Hepatocyte (in vitro differentiated cells): ENCODE measurements at regions not wholly inside any gene's neighbourhood (a gene's known extent, or its start where the extent isn't known, plus 50 kb on each side); places are given as distances from the start of the nearest gene placed in this dataset.

Source experiments
- DNase-seq: peaks from one replicate; pipeline ENCODE4 v3.0.0-alpha.2; 2016; ENCODE audit warnings: low spot score
- H2AFZ ChIP-seq: fragments of 200-600 bp; sonication (generic); 2 replicates; pipeline ENCODE4 v1.6.0; 2016; ENCODE audit warnings: antibody characterized with exemption, mild to moderate bottlenecking
- H3K27ac ChIP-seq: fragments of 200-600 bp; sonication (generic); 2 replicates; pipeline ENCODE4 v1.5.1; 2016; ENCODE audit warnings: mild to moderate bottlenecking
- H3K27me3 ChIP-seq: fragments of 200-600 bp; sonication (generic); 2 replicates; pipeline ENCODE4 v1.6.1; 2016
- H3K36me3 ChIP-seq: fragments of 200-600 bp; sonication (generic); replicated peaks from 2 replicates; pipeline ENCODE4 v1.5.1; 2016; ENCODE audit warnings: low read depth; ENCODE audit not compliant: insufficient read depth
- H3K4me1 ChIP-seq: fragments of 200-600 bp; sonication (generic); 2 replicates; pipeline ENCODE4 v1.5.1; 2016; ENCODE audit warnings: mild to moderate bottlenecking, moderate library complexity; ENCODE audit not compliant: insufficient read depth
- H3K4me2 ChIP-seq: fragments of 200-600 bp; sonication (generic); 2 replicates; pipeline ENCODE4 v1.6.0; 2016
- H3K4me3 ChIP-seq: fragments of 200-600 bp; sonication (generic); 2 replicates; pipeline ENCODE4 v1.5.1; 2016; ENCODE audit warnings: mild to moderate bottlenecking
- H3K79me2 ChIP-seq: fragments of 200-600 bp; sonication (generic); 2 replicates; pipeline ENCODE4 v1.6.0; 2017; ENCODE audit warnings: mild to moderate bottlenecking
- H3K9me2 ChIP-seq: fragments of 200-600 bp; sonication (generic); replicated peaks from 2 replicates; pipeline ENCODE4 v1.6.0; 2017; ENCODE audit warnings: mild to moderate bottlenecking; ENCODE audit not compliant: insufficient read depth
- H3K9me3 ChIP-seq: fragments of 200-600 bp; sonication (generic); 2 replicates; pipeline ENCODE4 v1.5.1; 2016; ENCODE audit warnings: low read depth, mild to moderate bottlenecking
- H4K20me1 ChIP-seq: fragments of 200-600 bp; sonication (generic); 2 replicates; pipeline ENCODE4 v1.6.0; 2016; ENCODE audit warnings: mild to moderate bottlenecking; ENCODE audit not compliant: insufficient read depth, poor library complexity, severe bottlenecking
- EZH2 ChIP-seq: fragments of 200-600 bp; sonication (generic); IDR thresholded peaks from 2 replicates; pipeline ENCODE4 v1.6.1; 2016; ENCODE audit warnings: antibody characterized with exemption, mild to moderate bottlenecking, borderline replicate concordance
- EZH2phosphoT487 ChIP-seq: fragments of 200-600 bp; sonication (generic); IDR thresholded peaks from one replicate; pipeline ENCODE4 v1.6.1; 2018; ENCODE audit warnings: antibody characterized with exemption, mild to moderate bottlenecking, low read depth, moderate library complexity; ENCODE audit not compliant: unreplicated experiment, severe bottlenecking
- WGBS: methylation state at CpG from one replicate; pipeline ENCODE4 v1.1.6; 2016; ENCODE audit warnings: low lambda C conversion rate; ENCODE audit errors: missing lambda C conversion rate; 5-methylcytosine and 5-hydroxymethylcytosine counted together
- TF ChIP-seq, protein P1 (sequence below): fragments of 200-600 bp; sonication (generic); IDR thresholded peaks from 2 replicates; pipeline ENCODE4 v1.5.1; 2016; ENCODE audit warnings: antibody characterized with exemption, mild to moderate bottlenecking; ENCODE audit not compliant: poor library complexity

DNA sequence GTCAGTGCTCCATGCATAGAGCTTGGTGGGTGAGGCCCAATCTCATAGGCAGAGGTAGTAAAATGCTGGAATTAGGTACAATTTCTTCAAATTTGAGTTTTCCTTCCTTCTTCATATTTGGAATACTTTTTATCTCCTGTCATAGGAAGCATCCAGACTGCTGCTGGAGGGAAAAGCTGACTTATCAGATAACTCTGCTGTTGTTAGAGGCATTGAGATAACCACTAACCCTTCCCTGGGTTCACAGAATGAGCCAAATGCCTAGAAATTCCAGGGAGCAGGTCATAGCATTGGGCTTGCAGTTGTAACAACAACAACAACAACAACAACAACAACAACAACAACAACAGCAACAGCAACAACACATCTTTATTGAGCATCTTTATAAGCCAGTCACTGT is 332.7 kb downstream of the PDCD6IP start:
- TF ChIP-seq, protein P1, sequence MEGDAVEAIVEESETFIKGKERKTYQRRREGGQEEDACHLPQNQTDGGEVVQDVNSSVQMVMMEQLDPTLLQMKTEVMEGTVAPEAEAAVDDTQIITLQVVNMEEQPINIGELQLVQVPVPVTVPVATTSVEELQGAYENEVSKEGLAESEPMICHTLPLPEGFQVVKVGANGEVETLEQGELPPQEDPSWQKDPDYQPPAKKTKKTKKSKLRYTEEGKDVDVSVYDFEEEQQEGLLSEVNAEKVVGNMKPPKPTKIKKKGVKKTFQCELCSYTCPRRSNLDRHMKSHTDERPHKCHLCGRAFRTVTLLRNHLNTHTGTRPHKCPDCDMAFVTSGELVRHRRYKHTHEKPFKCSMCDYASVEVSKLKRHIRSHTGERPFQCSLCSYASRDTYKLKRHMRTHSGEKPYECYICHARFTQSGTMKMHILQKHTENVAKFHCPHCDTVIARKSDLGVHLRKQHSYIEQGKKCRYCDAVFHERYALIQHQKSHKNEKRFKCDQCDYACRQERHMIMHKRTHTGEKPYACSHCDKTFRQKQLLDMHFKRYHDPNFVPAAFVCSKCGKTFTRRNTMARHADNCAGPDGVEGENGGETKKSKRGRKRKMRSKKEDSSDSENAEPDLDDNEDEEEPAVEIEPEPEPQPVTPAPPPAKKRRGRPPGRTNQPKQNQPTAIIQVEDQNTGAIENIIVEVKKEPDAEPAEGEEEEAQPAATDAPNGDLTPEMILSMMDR, result no peak
- TF ChIP-seq EZH2, result no peak
- no peak for TF ChIP-seq EZH2phosphoT487
- Histone ChIP-seq H3K4me2 (no peak overlapping the region), H3K36me3 (no peaks in the 10 kb centered on the region), H3K9me3 (no peaks in the 10 kb centered on the region), H2AFZ (no peak overlapping the region), H3K27ac (no peak overlapping the region), H3K79me2 (no peaks in the 10 kb centered on the region), H3K27me3 (no peaks in the 10 kb centered on the region), H3K9me2 (no peaks in the 10 kb centered on the region), H3K4me1 (peaks cover 4% of the 10 kb centered on the region), H3K4me3 (no peak overlapping the region), H4K20me1 (no peaks in the 10 kb centered on the region)
- no peak for DNase-seq

DNA sequence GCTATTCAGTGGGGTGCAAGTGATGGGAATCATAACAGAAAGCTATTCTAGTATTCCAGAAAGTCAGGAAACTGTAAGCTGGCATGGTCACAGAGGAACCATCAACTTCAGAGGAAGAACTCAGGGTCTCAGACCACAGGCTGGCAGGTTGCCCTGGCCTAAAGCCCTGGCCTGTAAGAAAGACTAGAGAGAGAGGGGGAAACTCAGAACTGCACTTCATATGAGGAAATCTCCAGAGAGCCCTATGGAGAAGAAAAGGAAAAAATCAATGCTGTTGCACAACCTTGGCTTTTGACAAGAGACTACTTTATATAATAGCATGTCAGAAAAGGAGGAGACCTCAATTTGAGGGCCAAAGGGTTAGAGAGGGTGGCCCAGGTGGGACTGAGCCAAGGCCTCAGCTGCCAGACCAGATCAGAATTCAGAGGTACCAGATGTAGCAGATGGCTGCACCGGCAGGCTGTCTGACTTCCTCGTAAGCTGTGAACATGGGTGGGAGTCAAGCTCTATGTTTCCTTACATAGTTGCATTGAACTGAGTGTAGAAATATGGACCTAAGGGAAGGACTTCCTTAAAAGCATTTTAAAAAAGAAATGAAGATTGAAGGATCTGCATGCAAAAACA is 333.8 kb downstream of the PDCD6IP start:
- H4K20me1 ChIP-seq, result no peaks in the 10 kb centered on the region
- no peak for DNase-seq
- H3K4me2 ChIP-seq, result peak overlapping the region; percentile 2
- H2AFZ ChIP-seq, result no peak overlapping the region
- H3K27ac ChIP-seq, result no peak overlapping the region
- H3K79me2 ChIP-seq, result no peaks in the 10 kb centered on the region
- peaks cover 4% of the 10 kb centered on the region for H3K4me1 ChIP-seq
- no peaks in the 10 kb centered on the region for H3K9me2 ChIP-seq
- TF ChIP-seq EZH2phosphoT487 (no peak), EZH2 (no peak)
- TF ChIP-seq, protein P1, result no peak
- 73% methylated on average over 2 of the region's 2 CpGs for WGBS
- H3K27me3 ChIP-seq, result no peaks in the 10 kb centered on the region
- no peak overlapping the region for H3K4me3 ChIP-seq
- H3K36me3 ChIP-seq, result no peaks in the 10 kb centered on the region
- no peaks in the 10 kb centered on the region for H3K9me3 ChIP-seq

DNA sequence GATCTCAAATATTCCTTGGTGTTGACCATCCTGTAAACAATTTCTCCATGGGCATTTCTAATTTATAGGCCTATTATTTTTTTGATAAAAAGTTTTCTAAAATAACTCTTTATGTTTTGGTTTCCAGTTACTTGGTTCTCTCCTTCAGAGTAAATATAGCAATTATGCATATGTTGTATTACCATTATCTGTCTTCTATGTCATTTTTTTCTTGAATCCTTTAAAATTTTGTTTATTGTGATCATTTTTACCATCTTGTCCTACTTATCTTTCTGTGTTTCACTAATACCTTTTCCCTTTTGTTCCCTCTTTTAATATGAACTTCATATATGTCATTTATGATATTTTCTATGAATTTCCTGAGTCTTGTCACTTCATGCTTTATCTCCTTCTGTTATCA is 341.1 kb downstream of the PDCD6IP start:
- H3K36me3 ChIP-seq, result no peaks in the 10 kb centered on the region
- H2AFZ ChIP-seq, result no peak overlapping the region
- H3K4me2 ChIP-seq, result no peak overlapping the region
- H3K9me2 ChIP-seq, result no peaks in the 10 kb centered on the region
- H3K79me2 ChIP-seq, result no peaks in the 10 kb centered on the region
- TF ChIP-seq, protein P1, result no peak
- TF ChIP-seq EZH2, result no peak
- no peak for TF ChIP-seq EZH2phosphoT487
- H3K9me3 ChIP-seq, result no peaks in the 10 kb centered on the region
- no peak for DNase-seq
- no peaks in the 10 kb centered on the region for H4K20me1 ChIP-seq
- no peak overlapping the region for H3K4me3 ChIP-seq
- H3K27ac ChIP-seq, result no peak overlapping the region
- H3K4me1 ChIP-seq, result no peaks in the 10 kb centered on the region
- no peaks in the 10 kb centered on the region for H3K27me3 ChIP-seq

DNA sequence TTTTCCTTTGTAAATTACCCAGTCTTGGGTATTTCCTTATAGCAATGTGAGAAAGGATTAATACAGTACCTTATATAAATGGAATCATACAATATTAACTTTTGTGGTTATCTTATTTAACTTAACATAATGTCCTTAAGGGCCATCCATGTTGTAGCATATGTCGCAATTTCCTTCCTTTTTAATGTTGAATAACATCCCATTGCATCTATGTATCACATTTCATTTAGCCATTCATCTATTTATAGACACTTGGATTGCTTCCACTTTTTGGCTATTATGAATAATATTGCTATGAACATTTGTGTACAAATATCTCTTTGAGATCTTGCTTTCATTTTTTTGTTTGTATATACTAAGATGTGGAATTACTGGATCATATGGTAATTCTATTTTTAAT is 342.2 kb downstream of the PDCD6IP start:
- no peak for TF ChIP-seq EZH2

More for the DNA sequence above, 342.2 kb downstream of the PDCD6IP start:
- Histone ChIP-seq H3K36me3 (no peaks in the 10 kb centered on the region), H3K4me2 (no peak overlapping the region), H3K9me2 (no peaks in the 10 kb centered on the region), H2AFZ (no peak overlapping the region), H3K9me3 (no peaks in the 10 kb centered on the region), H3K4me3 (no peak overlapping the region), H3K79me2 (no peaks in the 10 kb centered on the region), H4K20me1 (no peaks in the 10 kb centered on the region), H3K27me3 (no peaks in the 10 kb centered on the region), H3K27ac (no peak overlapping the region), H3K4me1 (no peaks in the 10 kb centered on the region)
- 97% methylated on average over 1 of the region's 1 CpG for WGBS
- DNase-seq, result no peak
